ENCODE measurements at regions not wholly inside any gene's neighbourhood (a gene's known extent, or its start where the extent isn't known, plus 50 kb on each side); places are given as distances from the start of the nearest gene placed in this dataset.

GRCh38 chr5:68012831-68013230, 202.7 kb upstream of the PIK3R1 start:
- H3K79me2 ChIP-seq (ENCODE audit: insufficient read depth, low read length), result no peaks in the 10 kb centered on the region
- no peak overlapping the region for H3K9ac ChIP-seq (ENCODE audit: low read length)
- H3K4me3 ChIP-seq (replicated peaks in 1 of 2; ENCODE audit: low read depth in 1 of 2, low read length in 2 of 2), result no peak overlapping the region
- DNase-seq (ENCODE audit: low read depth, low spot score) (no peak), ATAC-seq (no peak)
- no peaks in the 10 kb centered on the region for H3K9me3 ChIP-seq (ENCODE audit: control insufficient read depth in 1 of 2, insufficient read depth in 1 of 2, low read depth in 1 of 2, low read length in 2 of 2)
- POLR2A ChIA-PET, result no interaction called here
- intact Hi-C loops (cut with micrococcal nuclease), result no loop called here
- CTCF ChIA-PET, result no interaction called here
- RAD21 ChIA-PET (ENCODE audit: low non-redundant PET in 1 of 2, low total read pairs in 2 of 2, uncharacterized antibody in 2 of 2, unreplicated experiment in 2 of 2), result no interaction called here
- no TSS peak for BruUV-seq (replicated peaks)
- no peaks in the 10 kb centered on the region for H3K36me3 ChIP-seq (ENCODE audit: control insufficient read depth in 1 of 2, insufficient read depth in 2 of 2, low read length in 2 of 2)
- H3K27ac ChIP-seq (ENCODE audit: low read depth, low read length), result no peak overlapping the region
- 0 out of 2 replicates have a peak, but pooled peaks cover 3% of the 10 kb centered on the region for H3K27me3 ChIP-seq (ENCODE audit: insufficient read depth, low read length)
- H3K4me1 ChIP-seq (ENCODE audit: control insufficient read depth in 1 of 2, insufficient read depth in 2 of 2, low read length in 2 of 2), result no peaks in the 10 kb centered on the region
- no peaks in the 10 kb centered on the region for H3K9me2 ChIP-seq (ENCODE audit: insufficient read depth)
- no peaks in the 10 kb centered on the region for H4K20me1 ChIP-seq (ENCODE audit: insufficient read depth)
- H2AFZ ChIP-seq (ENCODE audit: low read depth, low read length, poor library complexity, severe bottlenecking), result no peak overlapping the region
- TF ChIP-seq ZNF274 (IDR thresholded peaks at IDR 0.05; ENCODE audit: low read depth, low read length) (no peak), ZBTB33 (IDR thresholded peaks at IDR 0.05; ENCODE audit: extremely low read depth, insufficient replicate concordance, low read length) (no peak), CEBPB (IDR thresholded peaks at IDR 0.05; ENCODE audit: low read depth) (no peak)
- no peak overlapping the region for H3K4me2 ChIP-seq (ENCODE audit: low read length)

DNA sequence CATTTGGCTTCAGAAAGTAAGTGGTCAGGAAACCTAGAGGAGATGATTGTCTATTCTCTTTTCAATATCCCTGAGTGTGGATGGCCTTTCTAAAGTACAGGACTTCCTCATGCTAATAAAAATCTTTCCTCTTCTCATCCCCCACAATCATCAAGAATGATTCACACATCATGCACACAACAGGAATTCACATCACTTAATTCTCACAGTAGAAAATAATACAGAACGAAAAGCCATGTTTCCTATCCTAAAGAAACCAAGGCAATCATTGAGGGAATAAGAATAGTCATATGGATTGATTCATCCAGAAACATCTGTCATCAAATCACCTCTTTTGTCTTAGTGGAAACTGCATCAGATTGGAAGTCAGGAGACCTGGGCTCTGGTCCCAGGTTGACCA, 203.1 kb upstream of the PIK3R1 start:
- H3K9ac ChIP-seq (ENCODE audit: low read length), result no peak overlapping the region
- no peak overlapping the region for H3K4me3 ChIP-seq (replicated peaks in 1 of 2; ENCODE audit: low read depth in 1 of 2, low read length in 2 of 2)
- no peaks in the 10 kb centered on the region for H4K20me1 ChIP-seq (ENCODE audit: insufficient read depth)
- CTCF ChIA-PET, result no interaction called here
- H3K36me3 ChIP-seq (ENCODE audit: control insufficient read depth in 1 of 2, insufficient read depth in 2 of 2, low read length in 2 of 2), result no peaks in the 10 kb centered on the region
- H3K27me3 ChIP-seq (ENCODE audit: insufficient read depth, low read length), result 0 out of 2 replicates have a peak, but pooled peaks cover 3% of the 10 kb centered on the region
- POLR2A ChIA-PET, result no interaction called here
- RAD21 ChIA-PET (ENCODE audit: low non-redundant PET in 1 of 2, low total read pairs in 2 of 2, uncharacterized antibody in 2 of 2, unreplicated experiment in 2 of 2), result no interaction called here
- H3K4me2 ChIP-seq (ENCODE audit: low read length), result no peak overlapping the region
- H3K9me2 ChIP-seq (ENCODE audit: insufficient read depth), result no peaks in the 10 kb centered on the region
- no peak overlapping the region for H2AFZ ChIP-seq (ENCODE audit: low read depth, low read length, poor library complexity, severe bottlenecking)
- no peak for ATAC-seq
- BruUV-seq (replicated peaks), result no TSS peak
- no peaks in the 10 kb centered on the region for H3K79me2 ChIP-seq (ENCODE audit: insufficient read depth, low read length)
- H3K9me3 ChIP-seq (ENCODE audit: control insufficient read depth in 1 of 2, insufficient read depth in 1 of 2, low read depth in 1 of 2, low read length in 2 of 2), result no peaks in the 10 kb centered on the region
- DNase-seq (ENCODE audit: low read depth, low spot score), result no peak
- no peaks in the 10 kb centered on the region for H3K4me1 ChIP-seq (ENCODE audit: control insufficient read depth in 1 of 2, insufficient read depth in 2 of 2, low read length in 2 of 2)
- no peak overlapping the region for H3K27ac ChIP-seq (ENCODE audit: low read depth, low read length)
- intact Hi-C loops (cut with micrococcal nuclease), result no loop called here
- TF ChIP-seq POLR2AphosphoS5 (IDR thresholded peaks at IDR 0.05; ENCODE audit: low read depth, low read length), result no peak
- TF ChIP-seq ATF3 (IDR thresholded peaks at IDR 0.05), result no peak
- TF ChIP-seq JUND (IDR thresholded peaks at IDR 0.05), result no peak
- no peak for TF ChIP-seq YY1 (IDR thresholded peaks at IDR 0.05; ENCODE audit: extremely low read depth, insufficient replicate concordance, low read depth, low read length)
- TF ChIP-seq REST (IDR thresholded peaks at IDR 0.05; ENCODE audit: low read depth), result no peak
- TF ChIP-seq, protein P1, sequence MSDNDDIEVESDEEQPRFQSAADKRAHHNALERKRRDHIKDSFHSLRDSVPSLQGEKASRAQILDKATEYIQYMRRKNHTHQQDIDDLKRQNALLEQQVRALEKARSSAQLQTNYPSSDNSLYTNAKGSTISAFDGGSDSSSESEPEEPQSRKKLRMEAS (IDR thresholded peaks at IDR 0.05), result no peak
- no peak for TF ChIP-seq SP1 (IDR thresholded peaks at IDR 0.05; ENCODE audit: low read depth)
- no peak for TF ChIP-seq SIN3A (IDR thresholded peaks at IDR 0.05; ENCODE audit: low read depth)
- no peak for TF ChIP-seq CTCF (IDR thresholded peaks at IDR 0.05 in 2 of 3, conservative IDR thresholded peaks at IDR 0.05 in 1 of 3; ENCODE audit: borderline replicate concordance in 1 of 3, insufficient read depth in 1 of 3, low read depth in 2 of 3, low read length in 2 of 3)
- no peak for TF ChIP-seq ZFX (IDR thresholded peaks at IDR 0.05)
